ENCODE measurements at regions not wholly inside any gene's neighbourhood (a gene's known extent, or its start where the extent isn't known, plus 50 kb on each side); places are given as distances from the start of the nearest gene placed in this dataset.

GRCh38 chr1:235047331-235047871, 81.2 kb downstream of the TOMM20 start:
- TF ChIP-seq ZBTB33 (IDR thresholded peaks at IDR 0.05; ENCODE audit: extremely low read depth, insufficient replicate concordance, low read length) (no peak), CTCF (IDR thresholded peaks at IDR 0.05 in 2 of 3, conservative IDR thresholded peaks at IDR 0.05 in 1 of 3; ENCODE audit: borderline replicate concordance in 1 of 3, insufficient read depth in 1 of 3, low read depth in 2 of 3, low read length in 2 of 3) (no peak), SRF (IDR thresholded peaks at IDR 0.05; ENCODE audit: low read depth) (no peak), ZNF274 (IDR thresholded peaks at IDR 0.05; ENCODE audit: low read depth, low read length) (no peak), EZH2 (IDR thresholded peaks at IDR 0.05) (no peak), POLR2A (IDR thresholded peaks at IDR 0.05; ENCODE audit: borderline replicate concordance, extremely low read depth, insufficient read depth, insufficient read length) (no peak), ZFX (IDR thresholded peaks at IDR 0.05) (no peak), CEBPB (IDR thresholded peaks at IDR 0.05; ENCODE audit: low read depth) (no peak), YY1 (IDR thresholded peaks at IDR 0.05; ENCODE audit: extremely low read depth, insufficient replicate concordance, low read depth, low read length) (no peak), SP1 (IDR thresholded peaks at IDR 0.05; ENCODE audit: low read depth) (no peak)
